ENCODE measurements at regions not wholly inside any gene's neighbourhood (a gene's known extent, or its start where the extent isn't known, plus 50 kb on each side); places are given as distances from the start of the nearest gene placed in this dataset.
"Not testable (repeated sequence)": the region's sequence is repeated elsewhere in the genome, so short reads cannot be mapped to it uniquely, and the experiment has no call there.

DNA sequence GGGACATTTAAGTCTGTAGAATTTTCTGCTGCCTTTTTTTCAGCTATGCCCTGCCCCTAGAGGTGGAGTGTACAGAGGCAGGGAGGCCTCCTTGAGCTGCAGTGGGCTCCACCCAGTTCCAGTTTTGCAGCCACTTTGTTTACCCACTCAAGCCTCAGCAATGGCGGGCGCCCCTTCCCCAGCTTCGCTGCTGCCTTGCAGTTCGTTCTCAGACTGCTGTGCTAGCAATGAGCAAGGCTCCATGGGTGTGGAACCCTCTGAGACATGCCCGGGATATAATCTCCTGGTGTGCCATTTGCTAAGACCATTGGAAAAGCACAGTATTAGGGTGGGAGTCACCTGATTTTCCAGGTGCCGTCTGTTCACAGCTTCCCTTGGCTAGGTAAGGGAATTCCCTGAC lies 68.0 kb upstream of the SEMA3E start:
- not testable (repeated sequence) for DNase-seq

- DNase-seq, result no peak
Measured at GRCh38 chr7:83708531-83708930, 59.6 kb upstream of the SEMA3E start.

- no peak for DNase-seq
Measured at GRCh38 chr7:83704564-83704963, 55.6 kb upstream of the SEMA3E start.

DNA sequence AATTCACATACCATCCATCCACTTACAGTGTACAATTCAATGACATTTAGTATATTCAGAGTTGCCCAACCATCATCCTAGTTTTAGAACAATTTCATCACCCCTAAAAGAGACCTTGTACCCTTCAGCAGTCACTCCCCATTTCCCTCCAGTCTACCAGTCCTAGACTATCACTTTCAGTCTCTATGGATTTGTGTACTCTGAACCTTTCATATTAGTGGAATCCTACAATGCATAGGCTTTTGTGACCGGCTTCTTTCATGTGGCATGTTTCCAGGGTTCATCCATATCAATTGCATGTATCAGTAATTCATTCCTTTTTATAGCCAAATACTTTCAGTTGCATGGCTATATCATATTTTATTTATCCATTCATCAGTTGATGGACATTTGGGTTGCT lies 53.5 kb upstream of the SEMA3E start:
- DNase-seq, result no peak

DNA sequence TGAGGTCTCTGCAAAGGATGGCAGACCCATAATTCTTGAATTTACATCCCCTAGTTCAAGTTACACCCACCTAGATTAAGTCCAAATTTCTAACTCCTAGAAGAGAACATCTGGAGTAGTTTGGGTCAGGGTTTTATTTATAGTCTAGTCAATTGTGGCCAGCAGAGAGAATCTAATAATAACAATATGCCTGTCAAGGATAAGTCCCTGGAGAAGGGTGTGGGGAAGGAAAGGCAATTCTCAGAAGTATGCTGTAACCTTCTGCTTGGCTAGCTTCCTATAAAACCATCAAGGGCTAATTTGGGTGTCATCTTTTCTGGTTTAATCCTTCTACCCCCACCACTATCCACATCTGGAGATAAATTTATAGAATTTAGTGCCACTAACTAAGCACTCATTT lies 52.8 kb upstream of the SEMA3E start:
- DNase-seq, result no peak

Data from NCI-H2081 (cell line).